C1 segment of cervical spinal cord (tissue), 14 donors: ENCODE measurements at regions not wholly inside any gene's neighbourhood (a gene's known extent, or its start where the extent isn't known, plus 50 kb on each side); places are given as distances from the start of the nearest gene placed in this dataset.

Source experiments
- DNase-seq, 14 donors: peaks; one replicate each; lab custom pipeline; 2025; lab: John Stamatoyannopoulos, UW

DNA sequence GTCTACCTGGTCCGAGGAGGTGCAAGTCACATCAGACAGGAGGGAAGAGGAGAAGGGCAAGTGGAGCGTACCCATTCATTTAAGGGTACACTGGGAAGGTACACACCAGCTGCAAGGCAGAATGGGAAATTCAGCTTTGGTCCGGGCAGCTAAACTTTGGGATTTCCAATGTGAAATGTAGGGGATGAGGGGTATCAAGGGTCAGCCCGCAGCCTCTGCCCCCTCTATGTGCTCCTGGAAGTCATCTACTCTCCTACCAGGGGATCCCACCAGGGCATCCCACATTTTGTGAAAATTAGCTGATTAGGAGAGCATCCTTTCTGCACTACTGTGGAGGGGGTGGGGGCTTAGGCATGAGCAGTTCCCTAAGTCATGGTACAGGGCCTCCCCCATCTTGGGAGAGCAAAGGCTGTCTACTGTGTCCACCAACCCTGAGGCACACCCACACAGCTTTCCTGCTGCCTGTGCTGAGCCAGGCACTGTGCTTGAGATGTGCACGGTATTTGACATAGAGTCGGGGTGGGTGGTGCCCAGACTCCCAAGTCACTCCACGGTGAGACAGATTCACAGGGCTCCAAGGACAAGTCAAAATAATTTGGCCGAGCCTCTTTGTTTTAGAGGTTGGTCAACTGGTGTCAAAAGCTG lies 189.1 kb upstream of the SULF2 start:
- no peak for DNase-seq

DNA sequence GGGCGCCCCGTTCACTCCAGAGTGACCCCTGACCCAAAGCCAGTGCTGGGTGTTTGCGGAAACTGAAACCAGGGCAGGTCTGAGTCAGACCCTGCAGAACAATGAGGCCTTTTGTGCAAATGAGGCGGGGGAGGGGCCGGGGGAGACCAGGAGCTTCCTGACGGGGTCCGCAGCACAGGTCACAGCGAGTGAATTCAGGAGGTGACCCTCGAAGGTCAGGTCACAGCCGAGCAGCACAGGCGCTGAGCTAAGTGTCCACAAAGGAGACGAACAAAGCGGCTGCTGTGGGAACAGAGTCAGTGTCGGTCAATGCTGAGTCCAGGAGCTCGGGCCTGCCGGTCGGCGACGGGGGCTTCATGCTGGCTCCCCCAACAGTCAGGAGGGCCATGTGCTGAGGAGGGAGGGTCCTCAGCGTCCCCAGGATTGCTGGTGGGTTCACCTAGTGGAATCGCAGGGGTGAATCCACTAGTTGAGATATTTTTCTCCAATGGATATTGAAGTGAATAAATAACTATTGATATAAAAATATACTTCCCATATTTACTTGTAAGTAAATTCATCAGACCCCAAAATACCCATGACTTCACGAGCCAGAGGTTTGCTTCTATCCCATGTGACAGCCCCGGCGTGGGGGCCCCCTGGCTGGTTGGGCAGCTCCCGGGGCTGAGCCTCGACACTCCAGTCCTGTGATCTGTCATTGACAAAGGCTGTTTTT lies 188.4 kb upstream of the SULF2 start:
- DNase-seq, result peak in 4 of 14 donors; percentile 13 to 67 (median 28)

DNA sequence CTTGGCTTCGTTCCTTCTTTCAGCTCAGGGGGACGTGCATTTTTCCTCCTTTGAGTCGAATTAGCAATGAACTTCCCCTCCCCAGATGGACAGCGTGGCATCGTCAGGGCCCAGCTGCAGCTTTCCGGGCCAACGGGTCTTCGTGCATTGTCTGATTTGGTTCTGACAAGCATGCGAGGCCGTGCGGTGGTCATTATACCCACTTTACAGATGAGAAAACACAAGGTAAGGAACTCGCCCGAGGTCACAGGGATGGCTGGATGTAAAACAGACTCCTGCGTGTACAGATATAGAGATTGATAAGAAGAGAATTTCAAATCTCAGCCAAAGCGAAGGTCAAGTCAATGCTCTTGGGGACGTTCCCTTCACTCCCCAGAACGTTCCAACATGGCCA lies 187.6 kb upstream of the SULF2 start:
- no peak for DNase-seq

DNA sequence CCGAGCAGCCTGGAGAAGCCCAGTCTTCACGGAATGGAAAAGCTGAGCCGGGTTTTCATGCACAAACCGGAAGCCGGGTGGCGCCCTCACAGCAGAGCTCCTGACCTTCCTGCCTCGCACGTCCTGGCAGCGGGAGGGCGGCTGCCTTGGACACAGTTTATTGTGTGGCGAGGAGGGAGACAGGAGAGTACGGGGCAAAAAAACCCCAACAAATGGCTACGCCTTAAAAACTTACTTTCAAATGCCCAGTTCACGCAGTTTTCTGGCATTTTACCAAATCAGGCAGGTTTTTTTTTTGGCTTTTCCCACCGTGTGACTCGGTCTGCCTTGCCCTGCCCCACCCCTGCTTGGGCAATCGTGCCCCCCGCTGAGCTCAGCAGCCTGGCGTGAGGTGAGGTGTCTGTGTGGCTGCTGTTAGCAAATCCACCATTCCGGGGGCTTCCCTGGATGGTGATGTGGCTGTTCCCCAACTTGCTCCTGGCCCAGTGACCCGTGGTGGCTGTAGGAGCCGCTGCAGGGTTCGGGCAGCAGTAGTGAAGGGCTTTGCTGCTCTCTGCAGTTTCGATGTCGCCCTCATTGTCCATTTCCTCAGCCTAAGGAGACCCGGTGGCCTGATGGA lies 187.1 kb upstream of the SULF2 start:
- DNase-seq, result peak in 6 of 14 donors; percentile 7 to 37 (median 32)

DNA sequence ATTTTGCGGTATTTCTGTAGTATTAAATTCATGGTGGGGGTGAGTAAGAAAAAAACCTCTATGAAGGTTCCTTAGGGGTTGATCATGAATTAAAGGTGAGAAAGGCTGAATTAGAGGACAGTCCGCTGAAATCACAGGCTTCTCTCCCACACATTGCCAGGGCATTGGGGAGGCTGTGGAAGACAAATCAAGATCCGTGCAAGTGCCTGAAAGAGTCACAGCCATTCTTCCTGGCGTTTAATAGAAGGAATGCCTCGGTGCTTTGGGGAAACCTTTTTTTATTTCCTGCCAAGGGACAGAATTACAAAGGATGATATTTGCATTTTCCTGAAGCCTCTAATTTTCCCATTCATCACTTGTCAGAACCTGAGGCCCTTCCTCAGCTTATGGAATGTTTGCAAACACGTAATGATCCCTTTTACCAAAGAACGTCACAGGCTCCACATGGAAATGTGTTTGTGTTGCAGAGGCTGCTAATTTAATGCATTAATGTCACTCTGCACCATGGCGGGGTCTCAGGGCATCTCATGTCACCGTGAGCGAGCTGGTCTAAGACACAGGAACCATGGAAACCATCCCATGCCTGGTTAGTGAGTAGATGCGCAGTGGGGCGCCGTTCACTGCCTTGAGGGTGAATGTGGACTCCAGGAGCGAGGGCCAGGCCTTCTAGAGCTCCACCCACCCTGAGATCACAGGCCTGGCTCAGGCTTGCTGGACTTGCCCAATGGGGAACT lies 185.9 kb upstream of the SULF2 start:
- no peak for DNase-seq

DNA sequence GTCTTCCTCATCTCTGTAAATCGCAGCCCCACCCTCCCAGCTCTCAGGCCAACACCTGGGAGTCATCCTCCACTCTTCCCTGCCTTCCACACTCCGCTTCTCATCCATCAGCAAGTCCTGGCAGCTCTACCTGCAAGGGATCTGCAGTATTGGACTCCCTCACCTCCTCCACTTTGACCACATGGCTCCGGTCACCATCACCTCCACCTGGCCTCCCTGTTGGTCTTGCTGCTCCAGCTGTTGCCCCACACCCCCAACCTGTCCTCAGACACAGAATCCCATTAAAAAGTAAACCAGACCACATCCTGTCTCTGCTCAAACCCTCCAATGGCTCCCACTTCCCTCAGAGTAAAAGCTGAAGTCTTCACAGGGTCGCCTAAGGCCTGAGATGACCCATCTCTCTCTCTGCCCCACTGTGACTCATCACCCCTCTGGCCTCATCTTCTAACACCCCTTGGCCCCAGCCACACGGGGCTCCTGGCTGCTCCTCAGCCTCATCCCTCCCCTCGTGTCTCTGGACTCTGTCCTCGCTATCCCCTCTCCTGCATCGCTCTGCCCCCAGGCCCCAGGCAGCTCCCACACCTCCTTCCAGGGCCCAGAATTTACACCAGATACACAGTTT lies 185.1 kb upstream of the SULF2 start:
- no peak for DNase-seq

DNA sequence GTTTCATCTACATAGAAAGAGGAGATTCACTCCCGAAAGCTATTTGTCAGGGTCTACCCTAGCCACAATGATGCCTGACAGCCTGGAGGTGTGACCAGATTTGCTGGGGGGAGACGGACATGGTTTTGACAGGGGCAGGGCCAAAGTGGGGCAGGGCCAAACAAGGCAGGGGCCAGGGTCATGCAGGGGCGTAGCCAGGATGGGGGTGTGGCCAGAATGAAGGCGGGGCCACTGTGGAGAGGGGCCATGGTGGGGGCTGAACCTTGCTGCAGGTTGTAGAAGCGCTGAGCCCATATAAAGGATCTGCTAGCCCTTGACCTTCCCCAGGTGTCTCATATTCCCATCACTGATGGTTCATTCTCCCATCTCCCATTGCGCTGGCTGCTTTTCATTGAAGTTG lies 184.1 kb upstream of the SULF2 start:
- DNase-seq, result no peak

DNA sequence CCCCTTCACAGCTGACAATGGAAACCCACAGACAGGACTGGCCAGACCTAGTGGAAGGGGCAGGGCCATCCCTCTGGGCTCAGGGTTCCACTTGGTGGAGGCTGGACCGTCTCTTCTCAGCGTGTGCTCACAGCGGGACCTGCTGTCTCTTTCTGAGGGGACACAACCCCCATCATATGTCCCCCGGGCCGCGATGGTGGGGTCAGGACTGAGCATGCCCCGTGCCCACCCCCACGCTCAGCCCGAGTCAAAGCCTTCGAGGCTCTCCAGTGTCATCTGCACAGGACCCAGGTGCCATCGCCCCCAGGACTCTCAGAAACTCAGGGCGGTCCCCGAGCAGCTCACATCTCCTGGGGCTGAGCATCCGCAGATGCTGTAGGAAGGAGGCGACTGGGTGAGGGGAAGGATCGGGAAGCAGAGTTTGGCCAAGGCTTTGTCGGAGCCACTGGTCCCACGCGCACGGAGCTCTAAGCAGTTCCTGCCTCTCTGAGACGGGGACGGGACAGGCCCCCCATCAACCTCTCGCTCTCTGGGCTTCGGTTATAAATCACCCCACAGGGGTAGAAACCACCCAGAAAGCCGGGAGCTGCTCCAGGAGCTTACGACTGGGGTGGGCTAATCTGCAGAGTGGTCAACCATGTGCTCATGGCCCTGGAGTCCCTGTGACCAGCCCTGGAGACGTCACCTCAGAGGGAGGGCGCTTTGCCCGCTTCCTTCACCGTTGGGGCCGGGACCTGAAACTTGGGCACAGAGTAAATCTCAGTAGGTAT lies 183.4 kb upstream of the SULF2 start:
- no peak for DNase-seq

DNA sequence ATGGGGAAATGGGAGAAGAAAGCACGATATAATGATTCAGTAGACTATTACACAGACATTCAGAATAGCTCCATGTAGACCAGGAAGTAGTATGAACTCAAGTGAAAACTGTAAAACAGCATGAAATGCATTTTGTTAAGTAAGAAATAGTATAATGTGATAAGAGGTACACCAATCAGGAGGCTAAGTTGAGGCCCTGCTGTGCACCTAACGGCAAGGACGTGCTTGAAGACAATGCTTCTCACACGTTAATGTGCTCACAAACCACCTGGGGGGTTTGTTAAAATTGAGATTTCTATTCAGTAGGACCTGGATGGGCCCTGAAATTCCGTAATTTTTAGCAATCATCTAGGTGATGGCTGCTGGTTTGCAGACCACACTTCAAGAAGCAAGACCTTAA lies 178.9 kb upstream of the SULF2 start:
- no peak for DNase-seq

DNA sequence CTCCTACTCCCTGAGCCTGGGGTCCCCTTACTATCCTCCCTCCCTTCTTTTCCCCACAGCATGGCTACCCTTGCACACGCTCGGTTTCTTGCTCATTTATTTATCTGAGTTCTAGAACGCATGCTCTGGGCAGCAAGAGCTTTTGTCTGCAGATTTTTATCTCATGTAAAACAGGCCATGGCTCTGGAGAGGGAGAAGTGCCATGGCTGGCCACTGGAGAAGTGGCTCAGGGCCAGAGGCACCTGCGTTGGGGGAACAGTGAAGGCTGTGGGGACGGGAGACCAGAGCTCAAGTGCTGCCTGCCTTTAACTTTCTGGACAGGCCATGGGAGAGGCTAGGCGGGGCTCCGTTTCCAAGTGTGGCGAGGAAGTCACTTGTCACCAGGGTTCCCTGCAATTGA lies 177.7 kb upstream of the SULF2 start:
- DNase-seq, result no peak

DNA sequence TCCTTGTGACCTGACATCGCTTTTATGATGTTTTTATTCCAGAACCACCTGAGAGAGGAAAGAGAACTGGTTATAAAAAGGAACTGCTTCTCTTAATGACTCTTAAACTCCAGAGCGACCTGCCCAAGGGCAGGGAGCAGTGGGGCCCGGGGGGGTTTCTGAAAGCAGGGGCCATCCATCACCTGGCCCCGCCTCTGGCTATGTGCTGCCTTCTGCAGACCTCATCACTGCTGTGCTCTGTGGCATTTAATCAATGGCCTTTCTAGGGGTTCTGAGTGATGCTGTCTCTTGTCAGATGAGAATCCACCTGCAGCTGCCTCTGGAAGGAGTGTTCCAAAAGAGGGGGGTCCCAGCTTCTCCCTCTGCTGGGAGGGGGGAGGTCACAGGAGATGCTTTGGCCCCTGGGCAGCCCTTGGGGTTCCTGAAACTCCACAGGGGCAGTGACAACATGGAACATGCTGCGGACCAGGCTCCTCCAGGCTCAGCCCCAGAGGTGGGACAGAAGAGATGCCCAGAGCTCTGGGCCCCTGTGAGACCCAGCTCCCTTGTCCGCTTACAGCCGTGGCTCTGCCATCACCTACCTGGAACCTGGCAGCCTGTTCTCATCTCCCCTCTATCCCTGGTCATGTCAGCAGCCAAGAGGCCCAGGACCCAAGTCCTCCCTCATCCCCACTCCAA lies 177.1 kb upstream of the SULF2 start:
- no peak for DNase-seq

DNA sequence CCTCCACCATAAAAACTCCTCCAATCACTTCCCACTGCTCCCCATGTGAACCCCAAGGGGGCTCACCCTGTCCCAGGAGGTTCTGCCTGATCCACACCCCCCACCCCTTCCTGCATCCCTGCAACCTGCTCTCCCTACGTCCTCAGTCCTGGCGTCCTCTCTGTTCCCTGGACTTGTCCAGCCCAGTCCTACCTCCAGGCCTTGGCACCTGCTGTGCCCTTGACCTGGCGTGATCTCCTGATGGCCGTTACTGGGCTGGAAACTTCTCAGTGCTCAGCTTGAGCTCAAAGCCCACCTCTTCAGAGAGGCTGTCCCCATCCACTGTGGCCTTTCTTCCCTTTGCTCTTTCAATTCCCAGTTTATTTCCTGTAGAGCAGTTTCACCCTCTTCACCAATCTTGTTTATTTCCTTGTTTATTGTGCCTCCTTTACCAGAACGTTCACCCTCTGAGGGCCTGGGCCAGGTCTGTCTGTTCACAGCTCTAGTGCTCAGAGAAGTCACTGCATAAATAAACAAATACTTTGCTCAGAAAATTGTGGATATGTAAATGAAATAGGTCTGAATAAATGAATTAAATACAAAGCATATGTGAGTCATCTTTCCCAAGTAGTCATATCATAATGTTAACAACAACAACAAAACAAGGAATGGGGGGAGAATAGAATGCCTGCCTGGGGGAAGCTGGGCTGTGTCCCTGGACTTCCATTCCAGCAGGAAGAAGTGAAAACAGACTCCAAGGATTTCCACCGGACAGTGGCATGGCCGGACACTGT lies 175.7 kb upstream of the SULF2 start:
- DNase-seq, result no peak

DNA sequence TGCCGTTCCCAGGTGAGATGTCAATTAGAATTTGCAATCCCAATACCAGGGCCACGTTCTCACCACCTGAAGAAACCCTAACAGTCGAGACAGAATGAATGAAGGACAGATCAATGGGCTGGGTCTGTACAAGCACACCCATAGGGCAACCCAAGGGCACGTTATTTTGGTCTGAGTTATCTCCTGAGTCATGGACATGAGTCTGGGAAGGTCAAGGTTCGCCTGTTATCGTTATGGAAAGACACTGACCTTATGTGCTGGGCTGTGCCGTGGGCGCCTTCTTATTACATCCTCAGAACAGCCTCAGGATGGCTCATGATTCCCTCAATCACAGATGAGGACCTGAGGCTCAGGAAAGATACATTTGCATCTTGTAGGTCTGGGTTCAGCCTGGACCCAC lies 175.0 kb upstream of the SULF2 start:
- no peak for DNase-seq

DNA sequence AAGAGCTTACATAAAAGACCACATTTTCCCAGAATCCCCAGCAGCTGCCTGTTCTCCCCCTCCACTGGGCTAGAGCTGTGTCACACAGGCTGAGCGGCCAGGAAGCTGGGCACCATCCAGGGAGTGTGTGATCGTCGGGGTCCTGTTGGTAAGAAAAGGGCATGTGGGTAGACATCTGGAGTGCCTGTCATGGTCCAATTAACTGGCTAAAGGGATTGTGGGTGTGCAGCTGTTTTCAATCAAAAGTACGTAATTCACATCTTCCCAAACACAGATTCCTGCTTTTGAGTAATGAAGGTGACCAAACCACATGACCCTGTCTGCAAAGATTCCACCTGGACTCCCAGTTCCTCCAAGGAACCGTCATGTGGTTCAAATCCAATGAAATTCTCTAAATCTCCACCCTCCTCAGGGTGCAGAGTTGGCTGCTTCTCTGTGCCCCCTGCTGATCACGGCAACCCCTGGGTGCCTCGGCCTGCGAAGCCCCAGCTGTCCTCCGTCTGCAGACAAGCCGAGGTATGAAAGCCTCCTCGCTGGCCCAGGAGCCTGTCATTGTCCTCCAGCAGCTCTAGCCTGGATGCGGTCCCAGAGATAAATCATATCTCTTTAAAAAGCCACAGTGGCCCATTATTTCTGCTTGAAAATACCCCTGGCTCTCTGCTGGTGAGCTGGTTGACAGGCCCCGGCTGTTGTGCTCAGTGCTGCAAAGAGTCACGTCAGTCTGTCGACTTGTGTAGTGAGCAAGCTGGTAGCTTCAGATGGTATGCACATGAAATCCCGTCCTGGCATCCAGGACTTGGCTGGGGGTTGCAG lies 172.9 kb upstream of the SULF2 start:
- DNase-seq, result peak in 1 of 14 donors; percentile 3

DNA sequence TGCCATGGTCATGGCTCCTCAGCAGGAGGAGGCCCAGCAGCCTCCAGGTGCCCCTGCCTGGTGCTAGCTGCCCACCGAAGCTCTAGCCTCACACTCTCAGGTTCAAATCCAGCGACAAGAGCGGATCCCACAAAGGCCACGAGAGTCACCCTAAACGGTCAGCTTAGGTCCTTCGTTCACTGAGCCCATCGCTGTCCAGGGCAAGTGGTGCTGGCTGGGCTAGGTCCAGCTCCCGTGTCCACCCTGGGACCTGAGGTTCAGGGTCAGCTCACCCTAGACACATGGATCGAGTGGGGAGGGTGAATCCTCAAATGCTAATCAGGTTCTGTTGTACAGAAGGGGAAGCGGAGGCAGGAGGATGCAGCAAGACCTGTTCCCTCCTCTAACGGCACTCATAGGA lies 171.9 kb upstream of the SULF2 start:
- DNase-seq, result no peak

DNA sequence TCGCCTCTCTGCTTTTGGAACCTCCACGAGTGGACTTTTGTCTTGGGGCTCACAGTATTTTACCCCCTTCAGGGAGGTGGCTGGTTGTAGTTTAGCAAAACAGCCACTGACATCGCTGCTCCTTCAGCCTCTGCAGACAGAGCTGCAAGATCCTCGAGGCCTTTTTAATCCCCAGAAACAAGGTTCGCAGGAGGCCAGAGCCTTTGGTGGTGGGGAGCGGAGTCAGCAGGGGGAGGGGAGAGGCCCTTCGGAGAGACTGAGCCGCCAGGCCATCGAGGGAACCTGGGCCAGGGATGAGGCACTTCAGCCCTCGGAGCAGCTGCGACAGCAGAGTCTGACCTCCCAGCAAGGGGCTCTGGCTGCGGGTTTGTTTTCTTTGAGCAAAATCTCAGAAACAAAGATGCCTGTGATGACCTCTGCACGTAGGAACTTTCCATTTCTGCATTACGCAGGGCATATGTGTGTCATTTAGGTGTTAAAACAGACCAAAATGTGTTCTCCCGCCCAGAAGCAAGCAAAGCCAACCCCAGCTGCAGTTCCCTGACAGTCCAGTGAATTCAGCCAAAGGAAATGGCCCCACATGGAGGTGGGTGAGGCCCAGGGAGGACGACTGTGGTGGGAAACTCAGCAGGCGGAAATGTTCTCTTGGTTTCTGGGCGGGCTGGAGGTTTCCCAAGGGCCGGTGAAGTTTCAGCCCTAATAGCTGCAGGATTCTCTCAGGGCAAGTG lies 171.2 kb upstream of the SULF2 start:
- DNase-seq, result no peak

DNA sequence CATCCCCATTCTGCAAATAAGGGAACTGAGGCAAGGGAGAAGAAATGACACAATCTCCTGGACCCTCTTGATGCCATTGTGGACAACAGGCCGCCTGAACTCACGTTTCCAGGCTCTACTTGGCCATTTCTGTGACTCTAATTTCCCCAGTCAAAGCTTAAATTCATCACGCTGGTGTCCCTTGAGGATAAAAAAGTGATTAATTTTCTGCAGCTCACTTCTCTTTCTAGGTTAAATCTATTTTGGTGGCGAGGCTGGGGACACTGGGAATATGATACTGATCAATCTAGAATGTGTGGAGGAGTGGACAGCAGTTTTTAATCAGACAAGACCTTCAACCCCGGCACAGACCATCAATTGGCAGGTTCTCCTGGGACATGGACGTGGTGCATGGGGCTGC lies 168.2 kb upstream of the SULF2 start:
- no peak for DNase-seq

DNA sequence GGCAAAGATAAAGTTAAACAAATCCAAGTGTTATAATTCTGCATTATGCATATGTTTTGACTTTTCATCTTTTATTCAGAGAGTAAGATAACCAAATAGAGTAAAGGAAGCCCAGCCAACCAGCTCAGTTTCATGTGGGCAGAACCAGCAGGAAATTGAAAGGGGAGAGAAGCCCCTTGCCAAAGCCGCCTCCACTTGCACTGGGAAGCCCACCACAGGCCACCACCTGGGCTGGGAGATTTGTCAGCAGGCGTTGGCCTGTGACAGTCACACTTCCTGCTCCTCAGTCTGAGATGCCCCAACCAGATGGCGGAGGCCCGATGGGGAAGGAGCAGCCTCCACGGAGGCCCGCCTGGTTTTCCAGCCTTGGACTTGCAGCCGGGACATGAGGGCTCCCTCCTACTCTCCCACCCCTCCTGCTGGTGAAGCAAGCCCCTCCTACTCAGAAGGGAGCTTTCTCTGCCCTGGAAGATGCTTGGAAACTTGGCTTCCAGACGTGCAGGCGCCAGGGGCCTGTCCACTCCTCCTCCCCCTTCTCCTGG lies 166.8 kb upstream of the SULF2 start:
- no peak for DNase-seq
